IMR-90 (cell line): ENCODE measurements at regions not wholly inside any gene's neighbourhood (a gene's known extent, or its start where the extent isn't known, plus 50 kb on each side); places are given as distances from the start of the nearest gene placed in this dataset.

Source experiments
- ATAC-seq: fragments of 200-7000 bp; cut with Tn5 transposase; 2 replicates; pipeline ENCODE4 v1.9.1; 2020; ENCODE audit warnings: low read depth, mild to moderate bottlenecking, moderate library complexity
- BruUV-seq: library from RNA; stranded (reverse); fragments of 400-500 nt; replicated peaks from 2 replicates; lab custom pipeline; 2021; lab: Mats Ljungman, UMichigan
- CTCF ChIA-PET: fragments of 300-600 bp; formaldehyde crosslinking; extraction: SDS; loops from one replicate; lab custom pipeline; 2021; ENCODE audit warnings: antibody characterized with exemption; lab: Yijun Ruan, JAX
- POLR2A ChIA-PET: fragments of 300-600 bp; sonication (Branson Sonifier 250); formaldehyde crosslinking; loops from one replicate; lab custom pipeline; 2022; ENCODE audit warnings: antibody characterized with exemption; ENCODE audit not compliant: unreplicated experiment; lab: Charles Lee
- DNase-seq: peaks from one replicate; pipeline ENCODE4 v3.0.0; 2013
- H2AFZ ChIP-seq: replicated peaks from 2 replicates; pipeline ENCODE3; 2013; ENCODE audit warnings: low read length, mild to moderate bottlenecking; ENCODE audit not compliant: poor library complexity
- H2AK5ac ChIP-seq: 2 replicates; pipeline ENCODE4 v1.6.1; 2013; ENCODE audit warnings: low read depth, low read length, inconsistent platforms
- H2AK9ac ChIP-seq: replicated peaks from 2 replicates; pipeline ENCODE3; 2013; ENCODE audit warnings: mild to moderate bottlenecking, low read depth, low read length, moderate library complexity; ENCODE audit not compliant: poor library complexity
- H2BK120ac ChIP-seq: 2 replicates; pipeline ENCODE4 v1.6.1; 2013; ENCODE audit warnings: low read depth, low read length, inconsistent platforms
- H2BK15ac ChIP-seq: 3 replicates; pipeline ENCODE4 v1.6.1; 2013; ENCODE audit warnings: low read depth, low read length, inconsistent platforms
- H2BK20ac ChIP-seq: 2 replicates; pipeline ENCODE4 v1.6.1; 2013; ENCODE audit warnings: low read depth, mild to moderate bottlenecking, inconsistent platforms, low read length, moderate library complexity
- H2BK5ac ChIP-seq: 2 replicates; pipeline ENCODE4 v1.6.1; 2013; ENCODE audit warnings: mild to moderate bottlenecking, low read depth, low read length, inconsistent platforms; ENCODE audit not compliant: poor library complexity, severe bottlenecking
- H3K14ac ChIP-seq: replicated peaks from 2 replicates; pipeline ENCODE4 v1.6.1; 2013; ENCODE audit warnings: low read depth, low read length, inconsistent platforms
- H3K18ac ChIP-seq: 2 replicates; pipeline ENCODE4 v1.6.1; 2013; ENCODE audit warnings: low read depth, low read length, control low read depth
- H3K23ac ChIP-seq: 2 replicates; pipeline ENCODE4 v1.6.1; 2013; ENCODE audit warnings: low read depth, low read length, inconsistent platforms
- H3K27ac ChIP-seq: 2 replicates; pipeline ENCODE4 v1.5.1; 2013; ENCODE audit warnings: mild to moderate bottlenecking, control low read depth, low read length; ENCODE audit not compliant: insufficient read depth
- H3K27me3 ChIP-seq: 2 replicates; pipeline ENCODE4 v1.6.1; 2013; ENCODE audit warnings: low read length; ENCODE audit not compliant: control insufficient read depth, insufficient read depth
- H3K36me3 ChIP-seq: 2 replicates; pipeline ENCODE4 v1.6.1; 2013; ENCODE audit warnings: low read length, mixed read lengths; ENCODE audit not compliant: control insufficient read depth, insufficient read depth
- H3K4ac ChIP-seq: 2 replicates; pipeline ENCODE4 v1.6.1; 2013; ENCODE audit warnings: low read depth, low read length, inconsistent platforms
- H3K4me1 ChIP-seq: 2 replicates; pipeline ENCODE4 v1.6.1; 2013; ENCODE audit warnings: low read length, mixed read lengths; ENCODE audit not compliant: control insufficient read depth, insufficient read depth
- H3K4me2 ChIP-seq: 2 replicates; pipeline ENCODE4 v1.6.1; 2013; ENCODE audit warnings: low read depth, mild to moderate bottlenecking, control low read depth, low read length, moderate library complexity
- H3K4me3 ChIP-seq: 2 replicates; pipeline ENCODE4 v1.5.1; 2013; ENCODE audit warnings: low read depth, mild to moderate bottlenecking, control low read depth, low read length, moderate library complexity; ENCODE audit not compliant: insufficient read depth
- H3K56ac ChIP-seq: 2 replicates; pipeline ENCODE4 v1.6.1; 2013; ENCODE audit warnings: low read length, inconsistent platforms; ENCODE audit not compliant: insufficient read depth; ENCODE audit errors: extremely low read depth
- H3K79me1 ChIP-seq, 2 experiments: 2 replicates each; pipeline ENCODE4 v1.6.1; 2013; ENCODE audit warnings: low read length in 2 of 2, inconsistent platforms in 1 of 2, low read depth in 1 of 2
- H3K9ac ChIP-seq: 2 replicates; pipeline ENCODE4 v1.6.1; 2013; ENCODE audit warnings: low read depth, low read length, control low read depth
- H3K9me1 ChIP-seq: 2 replicates; pipeline ENCODE4 v1.6.1; 2013; ENCODE audit warnings: low read length, inconsistent platforms; ENCODE audit not compliant: insufficient read depth
- H3K9me3 ChIP-seq: 2 replicates; pipeline ENCODE4 v1.6.1; 2013; ENCODE audit warnings: low read length; ENCODE audit not compliant: control insufficient read depth, insufficient read depth
- H4K20me1 ChIP-seq: 2 replicates; pipeline ENCODE4 v1.6.1; 2013; ENCODE audit warnings: low read length, inconsistent platforms; ENCODE audit not compliant: insufficient read depth
- H4K5ac ChIP-seq: 2 replicates; pipeline ENCODE4 v1.6.1; 2013; ENCODE audit warnings: mild to moderate bottlenecking, low read depth, low read length, control low read depth
- H4K8ac ChIP-seq, 2 experiments: 2 replicates each; pipeline ENCODE4 v1.6.1; 2013; ENCODE audit warnings: low read depth in 2 of 2, low read length in 2 of 2, control low read depth in 1 of 2, inconsistent platforms in 1 of 2
- H4K91ac ChIP-seq: 2 replicates; pipeline ENCODE4 v1.6.1; 2013; ENCODE audit warnings: low read depth, low read length, inconsistent platforms; ENCODE audit not compliant: insufficient read depth
- BHLHE40 ChIP-seq: fragments of 150-350 bp; IDR thresholded peaks from 2 replicates; pipeline ENCODE4 v1.6.1; 2016; ENCODE audit warnings: mild to moderate bottlenecking, low read depth, low read length
- MAFK ChIP-seq: IDR thresholded peaks from 2 replicates; pipeline ENCODE4 v1.6.1; 2012; ENCODE audit warnings: low read depth, low read length, improper control_type of control experiment
- RCOR1 ChIP-seq: IDR thresholded peaks from 2 replicates; pipeline ENCODE4 v1.6.1; 2012; ENCODE audit warnings: mild to moderate bottlenecking, low read length, improper control_type of control experiment; ENCODE audit not compliant: insufficient replicate concordance
- WGBS, 2 experiments: methylation state at CpG; one replicate each; pipeline versions ENCODE4 v1.1.5 to v1.1.7; 2013; ENCODE audit warnings: missing lambda C conversion rate in 2 of 2; ENCODE audit not compliant: insufficient read length in 1 of 2; ENCODE audit errors: extremely low coverage in 2 of 2; 5-methylcytosine and 5-hydroxymethylcytosine counted together
- dilution Hi-C: fragments of 300-500 bp; cut with HindIII; formaldehyde crosslinking; loops from one replicate; pipeline ENCODE4 v1.14.3; 2018; ENCODE audit warnings: low sequenced_read_pairs; ENCODE audit not compliant: unreplicated experiment
- in situ Hi-C: fragments of 300-500 bp; cut with MboI; formaldehyde crosslinking; loops from 3 replicates; pipeline ENCODE4 v1.14.3; 2019; ENCODE audit warnings: low sequenced_read_pairs, inconsistent platforms, mixed read lengths
- intact Hi-C: fragments of 100-400 bp; cut with micrococcal nuclease; formaldehyde crosslinking; loops from 2 replicates; pipeline ENCODE4 v1.10.0; 2022

GRCh38 chr7:98771519-98771918, 98.3 kb downstream of the TMEM130 start:
- no peak overlapping the region for H2AK9ac ChIP-seq
- H2BK20ac ChIP-seq = no peak overlapping the region
- dilution Hi-C loops (no loop called here), in situ Hi-C loops (no loop called here), intact Hi-C loops (no loop called here)
- ChIA-PET CTCF (interaction anchor here (0.7 kb wide), 1 partner anchor 26 kb away, joined by 3 read pairs; no protein-coding TSS in a partner anchor), POLR2A (no interaction called here)
- H2AFZ ChIP-seq = no peak overlapping the region
- no peak overlapping the region for H2AK5ac ChIP-seq
- DNase-seq (peak; percentile 78), ATAC-seq (peak; percentile 97)
- TF ChIP-seq BHLHE40 (no peak), MAFK (peak; percentile 73), RCOR1 (no peak)
- peak overlapping the region; percentile 57 for H3K4me2 ChIP-seq
- H4K8ac ChIP-seq = no peak overlapping the region
- no peak overlapping the region for H3K9ac ChIP-seq
- peaks cover 5% of the 10 kb centered on the region; the same call in 1 of the 2 replicates for H3K4me1 ChIP-seq
- H3K4me3 ChIP-seq = no peak overlapping the region
- no peak overlapping the region for H2BK5ac ChIP-seq
- H4K5ac ChIP-seq = no peak overlapping the region
- no peaks in the 10 kb centered on the region for H3K9me3 ChIP-seq
- H4K91ac ChIP-seq = no peak overlapping the region
- no peaks in the 10 kb centered on the region for H4K20me1 ChIP-seq
- H3K27me3 ChIP-seq = no peaks in the 10 kb centered on the region
- H3K36me3 ChIP-seq = no peaks in the 10 kb centered on the region
- H3K27ac ChIP-seq = peak overlapping the region; percentile 40; the same call in 1 of the 2 replicates
- H2BK15ac ChIP-seq = no peak overlapping the region
- H3K23ac ChIP-seq = no peak overlapping the region
- H3K18ac ChIP-seq = no peak overlapping the region
- WGBS, 2 experiments = 6% methylated on average over 3 of the region's 6 CpGs; no CpG with 5 or more reads in 1 of the 2 experiments
- no peak overlapping the region for H3K14ac ChIP-seq
- H3K79me1 ChIP-seq = no peaks in the 10 kb centered on the region
- H2BK120ac ChIP-seq = no peak overlapping the region
- no peak overlapping the region for H3K4ac ChIP-seq
- H3K56ac ChIP-seq = no peak overlapping the region
- H3K9me1 ChIP-seq = no peaks in the 10 kb centered on the region
- no TSS peak for BruUV-seq
